Neural cell (in vitro differentiated cells): ENCODE measurements at regions not wholly inside any gene's neighbourhood (a gene's known extent, or its start where the extent isn't known, plus 50 kb on each side); places are given as distances from the start of the nearest gene placed in this dataset.

Source experiments
- CTCF ChIP-seq: fragments of 450-650 bp; IDR thresholded peaks from 2 replicates; pipeline ENCODE4 v1.5.1; 2014; ENCODE audit warnings: antibody characterized with exemption, mild to moderate bottlenecking, moderate library complexity; ENCODE audit not compliant: poor library complexity, severe bottlenecking
- EP300 ChIP-seq: fragments of 450-650 bp; conservative IDR thresholded peaks from 2 replicates; pipeline ENCODE4 v1.6.1; 2014; ENCODE audit warnings: antibody characterized with exemption, mild to moderate bottlenecking, moderate library complexity; ENCODE audit not compliant: poor library complexity, severe bottlenecking
- TAF1 ChIP-seq: IDR thresholded peaks from 2 replicates; pipeline ENCODE4 v1.6.1; 2012; ENCODE audit warnings: low read depth

- no peak for TF ChIP-seq TAF1
- no peak for TF ChIP-seq CTCF
- TF ChIP-seq EP300, result no peak
Measured at GRCh38 chr3:170785454-170785853, 84.5 kb downstream of the RPL22L1 start.
